ENCODE measurements at regions not wholly inside any gene's neighbourhood (a gene's known extent, or its start where the extent isn't known, plus 50 kb on each side); places are given as distances from the start of the nearest gene placed in this dataset.

GRCh38 chr4:187090401-187090800, 366.7 kb upstream of the FAT1 start:
- TF ChIP-seq POLR2A (IDR thresholded peaks at IDR 0.05) (no peak), CTCF (IDR thresholded peaks at IDR 0.05) (no peak)
